Psoas muscle (tissue), 7 donors: ENCODE measurements at regions not wholly inside any gene's neighbourhood (a gene's known extent, or its start where the extent isn't known, plus 50 kb on each side); places are given as distances from the start of the nearest gene placed in this dataset.

Experiments used
- ATAC-seq, 4 donors: fragments of 200-7000 bp; cut with Tn5 transposase; one replicate each; pipeline ENCODE4 v1.9.1; 2020; ENCODE audit warnings: moderate library complexity in 3 of 4, mild to moderate bottlenecking in 2 of 4
- DNase-seq, 2 donors: peaks; one replicate each; pipeline ENCODE4 v3.0.0-alpha.2; 2020
- H3K27ac ChIP-seq: fragments of 200-600 bp; one replicate; pipeline ENCODE4 v1.8.0; 2022
- H3K27me3 ChIP-seq, 3 donors: fragments of 200-600 bp in 1 of 3; one replicate each; pipeline versions ENCODE4 v1.6.1 to v1.8.0; 2013 to 2022; ENCODE audit warnings: low read length in 2 of 3, mild to moderate bottlenecking in 2 of 3, moderate library complexity in 1 of 3; ENCODE audit not compliant: insufficient read depth in 3 of 3
- H3K36me3 ChIP-seq, 2 donors: fragments of 200-600 bp in 1 of 2; one replicate each; pipeline versions ENCODE4 v1.6.1 to v1.8.0; 2013 to 2022; ENCODE audit warnings: low read depth in 1 of 2, mild to moderate bottlenecking in 1 of 2, moderate library complexity in 1 of 2; ENCODE audit not compliant: insufficient read depth in 1 of 2
- H3K4me1 ChIP-seq: fragments of 200-600 bp; one replicate; pipeline ENCODE4 v1.8.0; 2022
- H3K4me3 ChIP-seq: fragments of 200-600 bp; one replicate; pipeline ENCODE4 v1.8.0; 2022; ENCODE audit warnings: mild to moderate bottlenecking
- H3K9me3 ChIP-seq: fragments of 200-600 bp; one replicate; pipeline ENCODE4 v1.8.0; 2022
- WGBS, 3 donors: extraction: QIAGEN DNeasy Blood & Tissue Kit; methylation state at CpG; one replicate each; pipeline versions ENCODE4 v1.1.6 to v1.1.7; 2013; 5-methylcytosine and 5-hydroxymethylcytosine counted together
- intact Hi-C, 2 donors: fragments of 100-400 bp; cut with DNase I; formaldehyde crosslinking; loops; one replicate each; pipeline versions ENCODE4 v1.11.0 to v1.14.2; 2022
- TF ChIP-seq, protein P1 (sequence below): fragments of 200-600 bp; IDR thresholded peaks from one replicate; pipeline ENCODE4 v1.8.0; 2022; ENCODE audit warnings: antibody characterized with exemption
- donor health status: healthy with polysubstance abuse.
- donor health status: DM: no; HTN: no; CAD: no; lungs with moderate emphysema.
- donor health status: Bipolar disorder and iron deficiency.
- donor health status: healthy.
- donor health status: DM: yes; HTN: yes; CAD: no.
- donor health status: DM: no; HTN: no; CAD: no.
- donor health status: DM: yes; HTN: yes; CAD: no.

DNA sequence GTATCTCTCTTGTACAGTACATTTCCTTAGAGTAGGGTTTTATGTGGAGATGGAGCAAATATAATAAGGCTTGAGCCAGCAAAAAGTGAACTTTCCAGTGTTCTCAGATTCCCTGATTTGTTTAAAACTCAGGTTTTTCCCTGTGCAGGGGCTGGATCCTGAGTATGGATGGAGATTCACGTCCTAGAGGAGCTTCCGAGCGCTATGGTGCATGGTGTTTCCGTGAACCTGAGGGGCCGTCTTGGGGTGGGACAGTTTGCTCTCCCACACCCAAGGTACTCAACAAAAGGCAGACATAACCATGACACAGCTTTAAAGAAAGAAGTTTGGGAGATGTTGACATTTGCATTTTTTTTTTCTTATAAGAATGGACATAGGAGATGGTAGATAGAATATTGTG, 122.5 kb downstream of the SEC23IP start:
- no peaks in the 10 kb centered on the region for H3K4me1 ChIP-seq
- no peak for DNase-seq
- no peak overlapping the region for H3K27ac ChIP-seq
- intact Hi-C loops = no loop called here
- no peak overlapping the region for H3K4me3 ChIP-seq
- WGBS, 3 donors = 88 to 90% (median 89%) methylated on average over 5 of the region's 5 CpGs
- H3K27me3 ChIP-seq = peaks cover 0 to 14% (median 5%) of the 10 kb centered on the region in 3 donors
- no peaks in the 10 kb centered on the region for H3K9me3 ChIP-seq
- H3K36me3 ChIP-seq = no peaks in the 10 kb centered on the region
- ATAC-seq = no peak
- TF ChIP-seq, protein P1, sequence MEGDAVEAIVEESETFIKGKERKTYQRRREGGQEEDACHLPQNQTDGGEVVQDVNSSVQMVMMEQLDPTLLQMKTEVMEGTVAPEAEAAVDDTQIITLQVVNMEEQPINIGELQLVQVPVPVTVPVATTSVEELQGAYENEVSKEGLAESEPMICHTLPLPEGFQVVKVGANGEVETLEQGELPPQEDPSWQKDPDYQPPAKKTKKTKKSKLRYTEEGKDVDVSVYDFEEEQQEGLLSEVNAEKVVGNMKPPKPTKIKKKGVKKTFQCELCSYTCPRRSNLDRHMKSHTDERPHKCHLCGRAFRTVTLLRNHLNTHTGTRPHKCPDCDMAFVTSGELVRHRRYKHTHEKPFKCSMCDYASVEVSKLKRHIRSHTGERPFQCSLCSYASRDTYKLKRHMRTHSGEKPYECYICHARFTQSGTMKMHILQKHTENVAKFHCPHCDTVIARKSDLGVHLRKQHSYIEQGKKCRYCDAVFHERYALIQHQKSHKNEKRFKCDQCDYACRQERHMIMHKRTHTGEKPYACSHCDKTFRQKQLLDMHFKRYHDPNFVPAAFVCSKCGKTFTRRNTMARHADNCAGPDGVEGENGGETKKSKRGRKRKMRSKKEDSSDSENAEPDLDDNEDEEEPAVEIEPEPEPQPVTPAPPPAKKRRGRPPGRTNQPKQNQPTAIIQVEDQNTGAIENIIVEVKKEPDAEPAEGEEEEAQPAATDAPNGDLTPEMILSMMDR = no peak

DNA sequence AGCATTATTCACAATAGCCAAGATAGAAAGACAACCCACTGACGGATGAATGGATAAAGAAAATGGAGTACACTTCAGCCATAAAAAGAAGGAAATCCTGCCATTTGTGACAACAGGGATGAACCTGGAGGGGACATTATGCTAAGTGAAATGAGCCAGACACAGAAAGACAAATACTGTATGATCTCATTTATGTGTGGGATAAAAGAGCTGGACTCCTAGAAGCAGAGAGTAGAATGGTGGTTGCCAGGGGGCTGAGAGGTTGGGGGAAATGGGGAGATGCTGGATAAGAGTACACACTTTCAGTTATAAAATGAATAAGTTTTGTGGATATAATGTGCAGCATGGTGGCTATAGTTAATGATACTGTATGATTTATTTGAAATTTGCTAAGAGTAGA, 124.4 kb downstream of the SEC23IP start:
- Histone ChIP-seq H3K36me3 (no peaks in the 10 kb centered on the region), H3K9me3 (no peaks in the 10 kb centered on the region), H3K27ac (no peak overlapping the region), H3K4me3 (no peak overlapping the region), H3K27me3 (peaks cover 0 to 6% (median 5%) of the 10 kb centered on the region in 3 donors), H3K4me1 (no peaks in the 10 kb centered on the region)
- ATAC-seq (no peak), DNase-seq (no peak)
- WGBS, 3 donors = 79 to 88% (median 86%) methylated on average over 1 of the region's 1 CpG
- intact Hi-C loops = no loop called here
- TF ChIP-seq, protein P1 = no peak

DNA sequence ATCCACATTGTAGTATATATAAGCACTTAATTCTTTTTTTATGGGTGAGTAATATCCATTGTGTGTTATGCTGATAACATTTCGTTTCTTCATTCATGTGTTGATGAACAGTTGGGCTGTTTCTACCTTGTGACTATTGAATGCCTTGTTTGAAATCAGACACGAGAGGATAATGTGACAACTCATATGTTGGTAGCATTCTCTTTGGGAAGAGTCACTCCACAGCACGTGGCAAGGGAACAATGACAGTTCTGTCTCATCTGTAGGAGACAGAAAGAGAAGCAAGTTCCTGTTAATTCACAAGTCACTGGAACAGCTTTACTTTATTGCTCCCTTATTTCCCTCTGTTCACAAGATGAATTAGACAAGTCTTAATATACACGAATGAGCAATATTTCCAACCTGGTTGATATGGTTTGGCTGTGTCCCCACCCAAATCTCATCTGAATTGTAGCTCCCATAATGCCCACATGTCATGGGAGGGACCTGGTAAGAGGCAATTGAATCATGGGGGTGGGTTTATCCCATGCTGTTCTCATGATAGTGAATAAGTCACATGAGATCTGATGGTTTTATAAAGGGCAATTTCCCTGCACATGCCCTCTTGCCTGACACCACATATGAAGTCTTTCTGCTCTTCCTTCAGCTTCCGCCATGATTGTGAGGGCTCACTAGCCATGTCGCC, 125.3 kb downstream of the SEC23IP start:
- H3K9me3 ChIP-seq = no peaks in the 10 kb centered on the region
- H3K27ac ChIP-seq = no peak overlapping the region
- DNase-seq (no peak), ATAC-seq (no peak)
- intact Hi-C loops = no loop called here
- no peaks in the 10 kb centered on the region for H3K36me3 ChIP-seq
- TF ChIP-seq, protein P1 = no peak
- H3K4me3 ChIP-seq = no peak overlapping the region
- H3K27me3 ChIP-seq = peaks cover 0 to 5% (median 4%) of the 10 kb centered on the region in 3 donors
- WGBS, 3 donors = 48 to 56% (median 55%) methylated on average over 6 of the region's 6 CpGs
- no peaks in the 10 kb centered on the region for H3K4me1 ChIP-seq

DNA sequence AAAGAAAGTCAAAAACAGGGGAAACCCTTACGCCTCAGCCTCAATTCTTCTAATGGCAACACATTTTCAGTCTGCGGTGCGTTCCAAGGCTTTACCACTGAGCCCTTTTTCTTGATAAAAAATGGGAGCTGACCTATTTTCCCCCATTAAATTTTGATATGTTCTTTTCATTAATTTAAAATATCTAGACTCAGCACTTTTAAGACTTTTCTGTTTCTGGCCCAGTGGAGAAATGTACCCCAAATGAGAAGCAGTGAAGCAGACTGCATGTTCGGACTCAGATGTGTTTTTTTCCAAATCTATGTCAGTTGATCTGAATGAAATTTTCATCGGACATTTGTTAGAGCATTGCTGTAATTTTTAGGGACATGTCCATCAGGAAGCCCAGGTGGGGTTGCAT, 126.2 kb downstream of the SEC23IP start:
- Histone ChIP-seq H3K36me3 (no peaks in the 10 kb centered on the region), H3K4me3 (no peak overlapping the region), H3K27me3 (peaks cover 0 to 5% (median 0%) of the 10 kb centered on the region in 3 donors), H3K4me1 (no peaks in the 10 kb centered on the region), H3K9me3 (no peaks in the 10 kb centered on the region), H3K27ac (no peak overlapping the region)
- intact Hi-C loops = no loop called here
- 87 to 89% (median 88%) methylated on average over 5 of the region's 5 CpGs for WGBS, 3 donors
- no peak for DNase-seq
- TF ChIP-seq, protein P1 = no peak
- ATAC-seq = no peak

DNA sequence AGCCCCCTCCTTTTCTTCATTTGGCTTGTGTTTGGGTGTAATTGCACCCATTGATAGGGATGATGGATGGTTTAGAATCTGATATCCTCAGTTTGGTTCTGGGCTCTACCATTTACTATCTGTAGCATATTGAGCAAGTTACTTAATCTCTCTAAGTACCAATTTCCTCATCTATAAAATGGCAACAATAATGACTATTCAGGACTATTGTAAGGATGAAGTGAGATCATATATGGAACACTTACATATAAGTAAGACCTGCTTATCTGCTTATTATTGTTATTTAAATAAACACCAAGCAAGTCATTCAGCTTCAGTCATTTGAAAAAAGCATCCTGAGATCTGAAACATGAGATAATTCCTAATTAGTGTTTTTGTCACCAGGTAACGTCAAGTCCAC, 127.0 kb downstream of the SEC23IP start:
- Histone ChIP-seq H3K4me3 (no peak overlapping the region), H3K4me1 (no peaks in the 10 kb centered on the region), H3K27ac (no peak overlapping the region), H3K9me3 (no peaks in the 10 kb centered on the region), H3K27me3 (peaks cover 0 to 5% (median 0%) of the 10 kb centered on the region in 3 donors), H3K36me3 (no peaks in the 10 kb centered on the region)
- 59 to 61% (median 60%) methylated on average over 1 of the region's 1 CpG for WGBS, 3 donors
- intact Hi-C loops = no loop called here
- TF ChIP-seq, protein P1 = no peak
- DNase-seq = no peak
- ATAC-seq = no peak
